GM12873 (cell line): ENCODE measurements at regions not wholly inside any gene's neighbourhood (a gene's known extent, or its start where the extent isn't known, plus 50 kb on each side); places are given as distances from the start of the nearest gene placed in this dataset.

Experiments used
- CTCF ChIP-seq: IDR thresholded peaks from 2 replicates; pipeline ENCODE4 v1.5.1; 2012; ENCODE audit warnings: low read depth, mild to moderate bottlenecking, moderate library complexity, low read length, control low read depth; ENCODE audit not compliant: insufficient read depth; ENCODE audit errors: missing control alignments

GRCh38 chrX:71823391-71824057 lies 60.4 kb downstream of the CXorf49B start:
- TF ChIP-seq CTCF: no peak

- no peak for TF ChIP-seq CTCF
Observed at GRCh38 chrX:71828086-71828485, 64.9 kb downstream of the CXorf49B start.

GRCh38 chrX:71846429-71846828 lies 64.2 kb upstream of the NHSL2 start:
- TF ChIP-seq CTCF: no peak

- no peak for TF ChIP-seq CTCF
Observed at GRCh38 chrX:71852182-71852581, 58.5 kb upstream of the NHSL2 start.

GRCh38 chrX:71859637-71860036 lies 51.0 kb upstream of the NHSL2 start:
- peak; percentile 62 for TF ChIP-seq CTCF
